Kidney epithelial cell (primary cell): ENCODE measurements at regions not wholly inside any gene's neighbourhood (a gene's known extent, or its start where the extent isn't known, plus 50 kb on each side); places are given as distances from the start of the nearest gene placed in this dataset.

Experiments used
- DNase-seq: peaks from one replicate; pipeline ENCODE4 v3.0.0-alpha.2; 2010; ENCODE audit warnings: low read depth
- H3K27me3 ChIP-seq: 2 replicates; pipeline ENCODE4 v1.6.0; 2011; ENCODE audit warnings: low read length; ENCODE audit not compliant: control insufficient read depth, insufficient read depth
- H3K36me3 ChIP-seq: 2 replicates; pipeline ENCODE4 v1.5.1; 2011; ENCODE audit warnings: low read length; ENCODE audit not compliant: control insufficient read depth, insufficient read depth
- H3K4me3 ChIP-seq: 2 replicates; pipeline ENCODE4 v1.5.1; 2011; ENCODE audit warnings: low read depth, mild to moderate bottlenecking, control low read depth, low read length
- CTCF ChIP-seq: IDR thresholded peaks from 2 replicates; pipeline ENCODE4 v1.5.1; 2011; ENCODE audit warnings: mild to moderate bottlenecking, moderate library complexity, low read length, control low read depth, inconsistent platforms; ENCODE audit not compliant: insufficient read depth, poor library complexity, severe bottlenecking

DNA sequence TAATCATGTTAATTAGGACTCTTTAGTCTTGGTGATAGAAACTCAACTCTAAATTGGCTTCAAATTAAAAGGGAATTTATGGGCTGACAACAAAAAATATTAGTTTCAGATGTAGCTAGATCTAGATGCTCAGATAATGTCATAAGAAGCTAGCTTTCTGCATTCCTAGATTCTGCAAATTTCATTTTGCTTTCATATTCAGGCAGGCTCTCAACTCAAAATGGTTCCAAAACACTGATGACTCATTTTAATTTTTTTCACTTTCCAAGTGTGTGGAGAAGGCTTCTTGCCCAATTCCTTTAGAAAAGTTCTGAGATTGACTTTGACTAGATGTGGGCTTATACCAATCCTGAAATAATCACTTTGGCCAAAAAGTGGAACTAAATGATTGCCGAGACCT is 236.7 kb upstream of the GOT2 start:
- Histone ChIP-seq H3K27me3 (no peaks in the 10 kb centered on the region), H3K36me3 (no peaks in the 10 kb centered on the region), H3K4me3 (no peak overlapping the region)
- DNase-seq = no peak
- TF ChIP-seq CTCF = no peak

GRCh38 chr16:58963479-58963878 is 229.4 kb upstream of the GOT2 start:
- H3K27me3 ChIP-seq = no peaks in the 10 kb centered on the region
- no peak overlapping the region for H3K4me3 ChIP-seq
- no peak for DNase-seq
- no peaks in the 10 kb centered on the region for H3K36me3 ChIP-seq
- no peak for TF ChIP-seq CTCF

GRCh38 chr16:58962811-58963210 is 228.7 kb upstream of the GOT2 start:
- Histone ChIP-seq H3K4me3 (no peak overlapping the region), H3K27me3 (no peaks in the 10 kb centered on the region), H3K36me3 (no peaks in the 10 kb centered on the region)
- no peak for DNase-seq
- TF ChIP-seq CTCF = no peak

DNA sequence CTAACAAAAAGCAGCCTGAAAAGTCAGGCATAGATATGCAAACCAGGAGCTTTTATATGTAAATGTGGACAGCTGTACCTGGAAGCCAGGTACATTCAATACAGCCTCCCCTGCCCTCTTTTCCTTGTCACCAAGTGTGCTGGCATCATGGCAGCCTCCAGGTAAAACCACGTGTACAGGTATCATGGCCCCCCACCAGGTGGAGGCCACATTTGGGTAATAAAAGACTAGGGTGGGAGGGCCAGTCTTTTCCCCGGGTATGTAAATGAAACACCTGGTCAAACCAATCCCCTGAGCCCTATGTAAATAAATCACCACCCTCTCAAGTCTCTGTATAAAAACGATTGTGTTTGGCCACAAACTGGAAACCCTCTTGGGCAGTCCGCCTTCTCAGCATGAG is 226.4 kb upstream of the GOT2 start:
- no peak overlapping the region for H3K4me3 ChIP-seq
- no peaks in the 10 kb centered on the region for H3K36me3 ChIP-seq
- no peak for TF ChIP-seq CTCF
- H3K27me3 ChIP-seq = no peaks in the 10 kb centered on the region
- no peak for DNase-seq

DNA sequence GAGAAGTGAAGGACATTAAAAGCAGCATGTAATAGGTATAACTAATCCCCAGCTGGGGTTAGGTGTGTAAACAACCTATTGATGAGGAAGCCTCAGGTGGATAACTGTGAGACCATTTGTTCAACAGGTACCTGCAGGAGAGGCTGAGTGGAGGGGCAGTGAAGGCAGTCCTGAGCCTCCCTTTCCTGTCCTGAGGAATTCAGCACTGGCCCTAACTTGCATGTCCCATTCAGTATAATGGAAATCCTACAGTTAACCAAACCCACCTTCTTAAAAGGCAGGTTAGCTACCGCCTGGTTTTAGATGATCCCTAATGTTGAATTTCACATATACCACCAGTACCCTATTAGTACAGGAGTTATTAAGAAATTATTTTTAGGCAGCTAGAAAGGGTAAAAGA is 225.9 kb upstream of the GOT2 start:
- Histone ChIP-seq H3K27me3 (no peaks in the 10 kb centered on the region), H3K4me3 (no peak overlapping the region), H3K36me3 (no peaks in the 10 kb centered on the region)
- DNase-seq = no peak
- TF ChIP-seq CTCF = no peak

GRCh38 chr16:58958749-58959148 is 224.6 kb upstream of the GOT2 start:
- no peak for DNase-seq
- TF ChIP-seq CTCF = no peak
- Histone ChIP-seq H3K4me3 (no peak overlapping the region), H3K27me3 (no peaks in the 10 kb centered on the region), H3K36me3 (no peaks in the 10 kb centered on the region)
